Kidney epithelial cell (primary cell): ENCODE measurements at regions not wholly inside any gene's neighbourhood (a gene's known extent, or its start where the extent isn't known, plus 50 kb on each side); places are given as distances from the start of the nearest gene placed in this dataset.

Source experiments
- DNase-seq: peaks from one replicate; pipeline ENCODE4 v3.0.0-alpha.2; 2010; ENCODE audit warnings: low read depth
- H3K27me3 ChIP-seq: 2 replicates; pipeline ENCODE4 v1.6.0; 2011; ENCODE audit warnings: low read length; ENCODE audit not compliant: control insufficient read depth, insufficient read depth
- H3K36me3 ChIP-seq: 2 replicates; pipeline ENCODE4 v1.5.1; 2011; ENCODE audit warnings: low read length; ENCODE audit not compliant: control insufficient read depth, insufficient read depth
- H3K4me3 ChIP-seq: 2 replicates; pipeline ENCODE4 v1.5.1; 2011; ENCODE audit warnings: low read depth, mild to moderate bottlenecking, control low read depth, low read length
- CTCF ChIP-seq: IDR thresholded peaks from 2 replicates; pipeline ENCODE4 v1.5.1; 2011; ENCODE audit warnings: mild to moderate bottlenecking, moderate library complexity, low read length, control low read depth, inconsistent platforms; ENCODE audit not compliant: insufficient read depth, poor library complexity, severe bottlenecking

GRCh38 chr2:120563616-120564015 lies 172.1 kb upstream of the GLI2 start:
- H3K27me3 ChIP-seq, result peaks cover 4% of the 10 kb centered on the region
- no peaks in the 10 kb centered on the region for H3K36me3 ChIP-seq
- DNase-seq, result no peak
- no peak overlapping the region for H3K4me3 ChIP-seq
- TF ChIP-seq CTCF, result no peak

- no peak for DNase-seq
- peaks cover 4% of the 10 kb centered on the region for H3K27me3 ChIP-seq
- H3K36me3 ChIP-seq, result no peaks in the 10 kb centered on the region
- peak; percentile 36 for TF ChIP-seq CTCF
- H3K4me3 ChIP-seq, result no peak overlapping the region
These were observed 171.2 kb upstream of the GLI2 start for GRCh38 chr2:120564213-120565094.

- no peak for DNase-seq
- TF ChIP-seq CTCF, result no peak
- Histone ChIP-seq H3K36me3 (no peaks in the 10 kb centered on the region), H3K27me3 (peaks cover 4% of the 10 kb centered on the region), H3K4me3 (no peak overlapping the region)
These were observed 170.6 kb upstream of the GLI2 start for GRCh38 chr2:120565095-120565460.

GRCh38 chr2:120565929-120566328 lies 169.7 kb upstream of the GLI2 start:
- no peaks in the 10 kb centered on the region for H3K36me3 ChIP-seq
- no peak overlapping the region for H3K4me3 ChIP-seq
- DNase-seq, result no peak
- peaks cover 4% of the 10 kb centered on the region for H3K27me3 ChIP-seq
- no peak for TF ChIP-seq CTCF

GRCh38 chr2:120566331-120567035 lies 169.2 kb upstream of the GLI2 start:
- Histone ChIP-seq H3K27me3 (peaks cover 4% of the 10 kb centered on the region), H3K4me3 (no peak overlapping the region), H3K36me3 (no peaks in the 10 kb centered on the region)
- no peak for DNase-seq
- no peak for TF ChIP-seq CTCF
